ENCODE measurements at regions not wholly inside any gene's neighbourhood (a gene's known extent, or its start where the extent isn't known, plus 50 kb on each side); places are given as distances from the start of the nearest gene placed in this dataset.

- TF ChIP-seq CTCF (IDR thresholded peaks at IDR 0.05; ENCODE audit: low read length) (no peak), EZH2 (IDR thresholded peaks at IDR 0.05; ENCODE audit: borderline replicate concordance, low read length) (no peak)
Measured at GRCh38 chr11:71332447-71332846, 80.1 kb upstream of the SHANK2 start.
